ENCODE measurements at regions not wholly inside any gene's neighbourhood (a gene's known extent, or its start where the extent isn't known, plus 50 kb on each side); places are given as distances from the start of the nearest gene placed in this dataset.
"Not testable (repeated sequence)": the region's sequence is repeated elsewhere in the genome, so short reads cannot be mapped to it uniquely, and the experiment has no call there.

GRCh38 chr14:106359157-106359887 is 832.9 kb downstream of the TMEM121 start:
- TF ChIP-seq CTCF (IDR thresholded peaks at IDR 0.05; ENCODE audit: extremely low read depth in 1 of 2, insufficient read depth in 1 of 2, low read depth in 1 of 2, low read length in 2 of 2); EZH2 (IDR thresholded peaks at IDR 0.05; ENCODE audit: borderline replicate concordance, low read depth, low read length, severe bottlenecking); POLR2AphosphoS5 (IDR thresholded peaks at IDR 0.05; ENCODE audit: insufficient read depth, low read depth, low read length); MYC (IDR thresholded peaks at IDR 0.05; ENCODE audit: low read depth, low read length); POLR2A (IDR thresholded peaks at IDR 0.05; ENCODE audit: low read depth, low read length); MAX (IDR thresholded peaks at IDR 0.05; ENCODE audit: insufficient read depth, insufficient read length): not testable (repeated sequence)

All from endothelial cell of umbilical vein (primary cell).